NCI-H748 (cell line): ENCODE measurements at regions not wholly inside any gene's neighbourhood (a gene's known extent, or its start where the extent isn't known, plus 50 kb on each side); places are given as distances from the start of the nearest gene placed in this dataset.
A peak's percentile ranks its signal among the peaks of the same experiment; 100 is the strongest.

ENCODE experiments used
- DNase-seq: peaks from one replicate; lab custom pipeline; 2025; ENCODE audit not compliant: unreplicated experiment; lab: John Stamatoyannopoulos, UW

DNA sequence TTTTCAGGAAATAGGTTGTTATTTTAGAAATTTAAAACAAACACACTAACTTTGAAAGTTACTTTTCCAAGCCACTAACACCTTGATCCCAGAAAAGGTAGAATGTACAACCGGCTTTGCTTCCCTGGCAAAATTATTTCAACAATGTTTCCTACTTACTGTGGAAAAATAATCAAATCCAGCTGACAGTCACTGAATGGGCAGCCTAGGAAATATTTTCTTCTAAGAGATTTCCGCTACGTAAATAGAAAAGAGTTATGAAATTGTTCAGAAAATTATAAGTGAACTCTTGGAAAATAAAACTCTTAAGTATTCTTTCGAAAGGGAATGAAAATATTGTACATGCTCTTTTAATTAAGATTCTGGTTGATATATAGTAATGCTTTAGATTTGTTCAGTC, 195.7 kb downstream of the GASK1B start:
- no peak for DNase-seq

DNA sequence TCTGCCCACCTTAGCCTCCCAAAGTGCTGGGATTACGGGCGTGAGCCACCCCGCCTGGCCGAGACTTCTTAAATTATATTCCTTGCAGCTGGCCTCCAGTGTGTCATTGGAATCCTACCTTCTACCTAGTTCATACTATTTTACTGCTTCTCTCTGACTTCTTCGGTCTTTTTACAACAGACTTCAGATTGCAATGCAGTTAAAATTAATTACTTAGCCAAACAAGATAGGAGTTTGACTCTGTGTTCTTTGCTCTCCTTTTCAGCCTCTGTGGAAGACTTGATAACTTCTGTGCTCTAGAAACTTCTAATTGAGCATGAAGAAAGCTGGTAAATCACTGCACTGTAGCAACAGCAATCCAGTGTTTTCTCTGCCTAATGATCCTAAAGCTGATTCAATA, 199.5 kb downstream of the GASK1B start:
- DNase-seq, result no peak

DNA sequence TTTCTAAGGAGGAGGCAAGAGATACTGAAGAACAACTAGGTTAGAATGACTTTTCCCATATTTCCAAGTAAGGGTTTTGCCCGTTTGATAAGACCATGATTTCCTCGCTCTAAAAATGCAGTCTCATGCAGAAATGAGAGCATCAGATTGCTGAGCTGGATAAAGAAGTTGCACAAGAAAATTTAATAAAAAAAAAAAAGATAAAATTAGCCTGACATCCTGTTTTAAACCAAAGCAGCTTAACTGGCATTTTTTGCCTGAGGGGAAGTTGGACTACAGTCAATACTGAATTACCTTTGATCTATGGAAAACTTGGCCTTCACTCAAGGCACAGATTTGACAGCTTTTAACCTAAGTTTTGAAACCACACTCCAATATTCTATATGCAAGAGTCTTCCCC, 208.4 kb downstream of the GASK1B start:
- no peak for DNase-seq

DNA sequence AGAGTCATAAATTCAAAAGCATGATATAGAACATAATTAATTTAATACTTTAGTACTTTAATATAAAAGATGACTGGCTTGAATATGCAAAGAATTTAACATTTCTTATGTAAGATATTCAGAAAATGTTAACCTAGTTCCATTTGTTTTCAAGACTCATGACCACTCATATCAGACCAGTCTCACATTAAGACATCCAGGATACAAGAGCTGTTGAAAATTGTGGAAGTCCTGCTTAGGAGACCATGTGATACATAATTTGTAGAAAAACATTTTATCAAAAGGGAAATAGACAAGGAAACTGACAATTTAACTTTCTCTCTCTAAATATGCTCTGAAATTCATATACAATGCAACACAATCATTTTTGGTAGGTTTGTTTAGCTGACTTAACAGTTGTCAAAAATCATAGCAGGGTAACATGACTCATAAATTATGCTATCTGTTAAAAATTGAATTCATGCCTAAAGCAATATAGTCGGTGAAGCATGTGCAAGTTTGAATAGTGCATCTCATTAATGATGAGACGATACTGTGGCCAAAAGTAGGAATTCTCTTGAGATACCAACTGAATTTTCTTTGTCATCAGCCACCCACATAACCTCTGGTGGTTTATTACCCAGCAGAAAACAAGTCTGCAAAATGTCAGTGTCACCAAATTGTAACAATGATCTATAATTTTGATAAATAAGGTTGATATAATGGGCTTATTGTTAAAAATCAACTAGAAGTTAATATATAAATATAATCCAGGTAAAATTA, 211.4 kb downstream of the GASK1B start:
- DNase-seq, result no peak

DNA sequence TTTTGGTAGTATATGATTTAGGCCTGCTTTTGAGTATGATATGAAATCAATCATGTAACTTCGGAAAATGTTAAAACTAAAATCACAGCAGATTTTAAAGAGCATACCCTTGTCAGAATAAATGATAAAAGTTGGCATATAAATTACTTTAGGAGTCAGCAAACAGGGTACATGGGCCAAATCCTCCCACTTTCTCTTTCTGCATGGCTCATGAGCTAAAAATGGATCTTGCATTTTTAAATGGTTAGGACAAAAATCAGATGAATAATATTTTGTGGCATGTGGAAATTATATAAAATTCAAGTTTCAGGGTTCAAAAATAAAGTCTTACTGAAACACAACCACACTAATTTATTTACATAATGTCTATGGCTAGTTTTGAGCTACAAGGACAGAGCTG, 214.9 kb downstream of the GASK1B start:
- DNase-seq, result no peak

DNA sequence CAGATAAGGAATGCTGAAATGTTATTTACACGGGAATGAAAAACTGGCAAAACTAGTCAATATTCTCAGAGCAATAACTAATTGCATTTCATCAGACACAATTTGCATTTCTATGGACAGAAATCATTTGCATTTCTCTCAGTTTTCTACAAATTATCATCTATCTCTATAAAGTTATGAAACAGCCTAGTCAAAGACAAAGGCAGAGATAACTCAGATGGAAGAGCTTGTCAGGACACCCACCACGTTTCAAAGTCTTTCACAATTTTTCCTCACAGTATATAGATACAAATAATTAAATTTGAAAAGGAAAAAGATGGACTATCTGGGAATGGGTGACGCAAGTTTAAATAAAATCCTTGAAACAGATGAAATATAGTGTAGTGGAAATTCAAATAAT, 230.8 kb downstream of the GASK1B start:
- DNase-seq, result no peak

DNA sequence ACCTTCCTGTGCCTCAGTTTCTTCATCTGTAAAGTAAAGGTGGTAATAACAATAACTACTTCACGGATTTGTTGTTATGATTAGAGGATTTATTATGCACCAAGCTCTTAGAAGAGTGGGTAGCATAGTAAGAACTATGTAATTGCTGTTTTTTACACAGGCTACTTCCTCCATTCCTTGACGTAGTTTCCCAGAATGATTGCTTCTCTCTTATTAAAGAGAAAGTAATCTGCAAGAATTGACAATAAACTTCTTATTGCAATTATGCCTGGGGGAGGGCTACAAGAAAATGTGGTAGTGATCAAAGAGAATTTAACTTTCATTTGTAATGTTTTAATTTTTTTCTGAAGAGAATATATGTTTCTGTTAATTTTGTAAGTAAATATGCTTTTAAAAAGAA, 238.7 kb downstream of the GASK1B start:
- DNase-seq, result no peak

DNA sequence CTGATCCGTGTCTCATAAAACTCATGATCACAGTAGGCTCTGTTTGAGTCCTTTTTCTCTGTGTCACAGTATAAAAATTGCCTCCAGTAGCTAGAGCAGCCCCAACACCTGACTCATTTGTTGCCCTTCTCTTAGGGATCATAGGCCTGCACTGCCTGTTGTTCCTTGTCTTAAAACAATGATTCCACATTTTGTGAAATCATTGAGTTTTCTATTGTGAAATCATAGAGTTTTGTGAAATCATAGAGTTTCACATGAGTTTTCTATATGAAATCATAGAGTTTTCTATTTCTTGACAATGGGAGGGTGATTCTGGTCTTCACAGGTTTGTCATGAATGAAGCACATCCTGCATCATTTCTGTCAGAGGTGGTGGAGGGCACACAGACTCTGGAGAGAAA, 239.9 kb downstream of the GASK1B start:
- no peak for DNase-seq

DNA sequence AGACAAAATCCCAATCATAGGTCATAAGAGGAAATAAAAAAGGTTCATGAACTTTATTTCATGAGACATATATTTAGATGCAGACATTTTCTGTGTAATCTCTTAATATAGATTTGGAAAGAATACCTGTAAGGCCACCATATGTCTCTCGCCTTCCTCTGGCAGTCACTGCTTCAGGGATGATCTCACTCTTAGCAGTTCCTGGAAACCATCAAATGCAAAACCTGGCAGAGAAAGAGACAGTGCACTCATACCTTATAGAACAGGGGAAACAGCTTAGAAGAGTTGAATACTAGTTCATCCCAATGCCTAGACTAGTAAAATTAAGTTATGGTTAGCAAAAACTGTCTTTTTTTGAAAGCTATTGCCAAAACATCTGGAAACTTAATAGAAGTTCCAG, 243.3 kb downstream of the GASK1B start:
- no peak for DNase-seq

DNA sequence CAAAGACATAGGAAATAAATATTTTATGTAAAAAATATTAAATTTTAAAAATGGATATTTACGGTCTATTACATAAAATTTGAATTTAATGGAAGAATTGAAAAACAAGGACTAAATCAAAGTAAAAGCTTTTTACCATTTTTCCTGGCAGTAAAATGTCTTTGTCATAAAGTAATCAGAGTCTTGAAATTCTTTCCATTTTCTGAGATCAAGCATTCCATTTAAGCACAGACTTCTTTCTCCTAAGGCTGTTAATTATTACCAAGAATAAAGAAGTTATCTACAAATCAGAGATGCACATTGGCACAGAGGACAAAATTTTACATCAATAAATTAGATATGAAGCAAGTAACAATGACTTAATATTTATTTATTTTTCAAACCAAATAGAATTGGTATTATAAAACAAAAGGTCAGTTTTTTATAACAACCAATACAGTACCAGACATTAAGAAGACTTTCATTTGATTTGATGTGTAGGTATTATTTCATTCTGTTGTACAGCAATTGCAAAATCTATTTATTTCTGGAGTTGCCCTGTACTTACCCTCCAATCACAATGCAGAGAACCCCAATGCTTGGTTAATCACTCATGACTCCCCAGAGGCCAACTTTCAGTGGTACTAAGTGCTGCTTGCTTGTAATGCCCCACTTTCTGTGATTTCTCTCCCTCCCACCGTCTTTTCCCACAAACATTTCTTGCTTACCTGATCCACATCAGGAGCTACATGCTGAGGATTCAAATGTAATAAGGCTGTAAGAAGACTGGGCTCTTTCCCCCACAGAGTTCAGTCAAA, 254.6 kb downstream of the GASK1B start:
- DNase-seq, result no peak

DNA sequence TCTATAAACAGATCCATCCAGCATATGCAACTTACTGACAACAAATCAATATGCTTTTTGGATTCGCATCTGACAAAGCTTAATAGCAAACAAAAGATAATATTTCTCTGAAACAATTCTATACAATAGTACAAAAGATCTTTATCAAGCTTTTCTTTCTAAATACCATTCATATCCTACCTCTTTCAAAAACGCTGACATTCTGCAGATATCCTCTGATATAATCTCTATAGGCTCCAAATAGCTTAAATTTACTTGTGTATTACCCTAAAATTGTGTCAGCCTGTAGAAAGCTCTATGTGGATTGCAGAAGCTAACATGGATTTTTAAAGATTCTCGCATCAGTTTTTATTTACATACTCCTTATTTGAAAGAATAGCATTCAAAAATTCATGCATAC, 260.6 kb downstream of the GASK1B start:
- DNase-seq, result no peak

DNA sequence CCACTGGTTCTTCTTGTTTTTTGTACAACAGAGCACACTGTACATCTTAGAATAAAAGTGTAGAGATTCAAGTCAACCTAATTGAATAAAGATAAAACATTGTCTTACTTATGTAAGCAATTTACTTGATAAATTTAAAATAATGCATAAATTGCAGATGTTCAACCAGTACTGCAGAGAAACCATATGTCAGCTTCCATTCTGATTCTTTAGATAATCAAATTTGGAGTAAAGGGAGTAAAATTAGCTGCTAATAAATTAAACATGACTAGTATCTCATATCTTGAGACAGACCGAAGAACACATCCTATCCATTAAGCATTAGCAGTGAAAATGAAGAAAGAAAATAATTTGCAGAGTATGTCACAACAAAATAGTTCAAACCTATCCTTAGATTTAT, 261.2 kb downstream of the GASK1B start:
- no peak for DNase-seq

DNA sequence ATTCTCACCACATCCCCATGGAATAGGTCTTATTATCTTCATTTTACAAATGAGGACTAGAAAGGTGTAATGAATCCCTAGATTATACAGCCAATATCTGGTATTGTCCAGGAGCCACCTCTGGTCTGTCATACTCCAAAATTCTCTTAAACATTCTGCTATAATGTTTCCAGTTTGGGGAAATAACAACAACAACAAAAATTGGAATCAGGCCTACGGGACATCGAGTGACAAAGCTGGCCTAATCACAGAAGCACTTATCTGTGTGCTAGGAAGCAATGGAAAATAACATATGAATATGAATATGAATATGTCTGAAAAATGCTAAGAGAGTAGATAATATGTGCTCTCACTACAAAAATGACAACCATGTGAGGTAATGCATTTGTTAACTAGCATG, 264.1 kb downstream of the GASK1B start:
- DNase-seq, result no peak

DNA sequence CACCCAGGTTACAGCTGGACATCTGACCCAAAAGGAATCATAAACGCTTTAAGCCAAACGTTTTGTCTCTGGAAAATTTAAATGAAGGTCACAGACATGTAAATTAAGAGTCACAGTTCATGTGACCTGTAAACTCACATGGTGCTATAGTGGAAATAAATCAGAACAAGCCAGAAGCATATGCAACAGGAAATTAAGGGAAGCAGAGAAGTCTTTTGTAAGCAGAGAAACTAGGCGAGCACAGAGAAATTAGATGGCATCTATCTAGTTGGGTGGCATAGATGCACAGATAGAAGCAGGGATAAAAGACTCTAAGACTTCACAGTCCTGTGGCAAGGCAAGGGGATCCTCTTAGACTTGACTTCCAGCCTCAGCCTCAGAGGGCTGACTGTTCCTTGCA, 264.8 kb downstream of the GASK1B start:
- DNase-seq, result no peak

DNA sequence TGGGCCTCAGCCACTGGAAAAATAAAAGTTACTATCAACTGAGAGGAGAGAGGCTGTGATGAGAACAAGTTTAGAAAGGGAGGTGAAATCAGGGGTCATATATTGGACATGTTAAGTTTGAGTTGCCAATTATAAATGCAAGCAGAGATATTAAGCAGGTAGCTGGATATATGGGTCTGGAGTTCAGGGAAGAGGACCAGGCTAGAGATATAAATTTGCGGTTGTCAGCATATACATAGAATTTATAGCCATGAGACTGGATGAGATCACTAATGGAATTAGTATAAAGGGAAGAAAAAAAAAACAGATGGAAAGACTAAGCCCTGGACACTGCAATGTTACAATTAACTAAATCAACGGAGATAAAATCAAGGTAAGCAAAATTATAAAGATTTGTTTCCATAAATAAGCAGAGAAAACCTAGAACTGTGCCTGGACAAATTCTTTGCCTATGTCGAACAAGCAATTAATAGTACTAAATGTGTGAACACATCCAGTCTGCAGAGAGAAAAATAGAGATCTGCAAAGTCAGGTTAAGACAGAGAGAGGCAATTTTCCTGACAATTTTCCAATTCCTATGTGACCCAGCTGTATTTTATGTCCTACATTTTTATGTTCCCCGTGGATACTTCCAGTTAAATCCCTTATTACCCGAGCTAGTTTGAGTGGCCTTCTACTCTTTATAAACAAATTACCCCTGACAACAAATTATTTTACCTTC, 265.4 kb downstream of the GASK1B start:
- DNase-seq, result no peak

DNA sequence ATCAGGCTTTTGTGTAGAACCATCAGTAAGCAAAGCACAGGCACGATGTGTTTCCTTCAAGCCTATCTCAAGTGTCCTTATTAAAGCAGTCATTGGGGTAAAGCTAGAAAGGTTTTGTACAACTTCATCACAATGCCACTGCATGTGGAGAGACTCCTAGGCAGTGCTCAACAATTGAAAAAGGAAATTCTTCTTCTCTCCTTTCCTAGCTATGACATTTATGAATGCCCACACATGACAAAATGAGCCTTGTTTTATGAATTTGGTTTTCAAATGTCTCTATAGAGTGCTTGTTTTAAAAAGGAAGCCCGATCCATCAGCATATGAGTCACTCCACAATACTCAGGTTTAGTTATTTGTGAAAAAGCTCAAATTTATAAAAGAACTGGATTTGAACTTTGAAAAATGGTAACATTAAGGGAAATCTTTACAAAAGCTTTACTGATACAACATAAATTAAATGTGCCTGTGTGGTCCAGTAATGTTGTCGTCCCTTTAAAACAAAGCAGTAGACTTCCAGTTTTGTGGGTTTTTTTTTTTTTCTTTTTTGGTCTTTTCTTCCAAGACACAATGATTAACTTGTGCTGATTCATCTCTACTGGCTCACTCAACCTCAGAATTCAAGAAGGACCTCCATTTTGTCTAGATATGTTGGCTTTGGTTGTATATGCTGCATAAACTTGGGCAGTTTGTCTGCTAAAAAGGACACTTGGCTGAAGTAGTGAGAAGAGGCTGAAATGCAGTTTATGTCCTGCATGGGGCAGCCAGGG, 273.8 kb downstream of the GASK1B start:
- DNase-seq, result no peak

DNA sequence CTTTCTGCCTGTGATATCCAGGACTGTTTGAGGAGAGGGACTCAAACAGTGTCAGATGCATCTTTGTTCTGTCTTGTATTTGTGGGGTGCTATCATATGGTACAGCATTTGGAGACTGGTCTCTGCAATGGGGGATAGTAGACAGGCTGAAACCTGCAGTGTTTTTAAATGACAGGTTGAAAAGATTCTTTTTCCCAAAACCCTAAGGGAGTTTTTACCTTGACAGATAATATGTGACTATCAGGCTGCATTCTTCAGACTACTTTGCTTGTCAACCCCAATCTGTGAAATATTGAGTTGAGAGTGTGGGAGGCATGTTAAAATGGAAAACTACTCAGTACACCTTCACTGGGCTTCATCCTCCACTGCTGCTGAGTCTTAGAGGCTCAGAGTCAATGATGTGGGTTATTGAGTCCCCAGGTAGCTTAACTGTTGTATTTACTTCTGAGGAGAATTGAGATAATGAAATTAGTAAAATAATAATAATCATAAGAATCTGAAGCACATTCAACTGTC, 274.9 kb downstream of the GASK1B start:
- no peak for DNase-seq

DNA sequence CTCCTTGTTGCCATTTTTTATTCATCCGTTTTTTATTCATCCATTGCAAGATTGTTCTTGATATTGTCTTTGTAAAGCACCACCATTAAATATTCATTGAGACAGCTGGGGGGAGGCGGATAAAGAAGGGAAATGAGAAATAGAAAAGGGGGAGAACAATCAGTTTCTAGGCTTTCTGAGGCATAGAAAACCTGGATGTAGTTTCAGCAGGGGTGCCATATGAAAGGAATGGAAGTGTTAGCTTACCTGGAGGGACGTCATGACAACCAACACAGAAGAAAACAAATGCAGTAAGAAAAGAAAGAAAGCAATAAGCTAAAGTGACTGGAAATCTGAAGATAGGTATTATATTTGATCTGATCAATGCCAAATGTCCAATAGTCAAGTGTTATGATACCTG, 276.1 kb downstream of the GASK1B start:
- peak; percentile 43 for DNase-seq

DNA sequence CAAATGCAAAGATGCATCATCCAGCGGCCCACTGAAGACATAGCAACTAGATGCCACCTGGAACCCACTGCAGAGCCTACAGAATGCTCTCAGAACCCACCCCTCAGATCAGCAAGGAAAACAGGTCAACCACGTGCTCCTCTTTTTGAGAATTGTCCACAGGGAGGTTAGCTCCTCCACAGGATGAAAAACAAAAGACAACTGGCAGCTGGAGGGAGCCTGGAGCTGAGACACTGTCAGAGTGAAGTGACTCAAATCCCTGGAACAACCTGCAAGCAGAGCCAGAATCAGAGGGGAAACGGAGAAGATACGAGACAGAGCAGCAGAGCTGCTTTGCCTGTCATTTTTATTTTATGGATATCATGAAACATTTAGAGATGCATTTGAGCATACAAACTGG, 277.6 kb downstream of the GASK1B start:
- no peak for DNase-seq

DNA sequence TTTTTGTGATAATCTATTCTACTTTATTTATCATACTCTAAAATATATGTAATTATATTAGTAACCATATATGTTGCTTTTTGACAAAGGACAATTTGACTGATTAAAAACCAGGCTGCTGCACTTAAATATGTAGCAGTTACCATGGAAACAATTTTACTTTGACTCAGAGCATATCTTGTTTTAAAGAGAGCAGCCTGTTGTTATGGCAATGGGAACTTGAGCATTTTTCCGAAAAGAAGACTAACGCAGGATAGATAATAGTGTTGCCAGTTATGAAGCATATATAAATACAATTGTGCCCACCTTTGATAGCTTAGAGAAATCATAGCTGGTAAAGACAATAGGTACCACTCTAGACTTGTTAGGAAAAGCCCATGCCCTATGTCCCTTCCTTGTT, 283.0 kb downstream of the GASK1B start:
- peak; percentile 47 for DNase-seq

DNA sequence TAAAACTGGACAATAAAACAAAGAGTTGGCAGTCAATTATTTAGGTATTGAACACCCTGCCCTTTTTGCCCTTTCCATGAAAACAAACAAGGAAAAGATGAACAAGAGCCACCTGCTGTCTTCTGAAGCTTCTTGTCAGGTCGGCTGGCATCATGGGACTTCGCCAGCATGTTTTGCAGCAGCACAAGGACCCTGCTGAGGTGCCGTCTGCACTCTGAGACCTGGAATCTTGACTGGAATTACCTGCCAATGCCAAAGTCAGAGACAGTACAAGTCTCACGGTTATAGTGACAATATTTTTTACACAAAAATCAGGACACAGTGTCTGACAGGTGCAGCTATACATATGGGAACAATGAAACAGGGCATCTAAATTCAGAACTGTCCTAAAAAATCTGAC, 284.5 kb downstream of the GASK1B start:
- peak; percentile 59 for DNase-seq
